ENCODE measurements at regions not wholly inside any gene's neighbourhood (a gene's known extent, or its start where the extent isn't known, plus 50 kb on each side); places are given as distances from the start of the nearest gene placed in this dataset.
"Not testable (repeated sequence)": the region's sequence is repeated elsewhere in the genome, so short reads cannot be mapped to it uniquely, and the experiment has no call there.

- DNase-seq: not testable (repeated sequence)
These were observed 57.3 kb upstream of the HS3ST3A1 start for GRCh38 chr17:13659051-13659450.

GRCh38 chr17:13665872-13666635, 64.3 kb upstream of the HS3ST3A1 start:
- no peak for DNase-seq

- no peak for DNase-seq
These were observed 69.6 kb upstream of the HS3ST3A1 start for GRCh38 chr17:13671341-13671740.

- no peak for DNase-seq
These were observed 70.0 kb upstream of the HS3ST3A1 start for GRCh38 chr17:13671771-13672170.

GRCh38 chr17:13678361-13678760, 76.6 kb upstream of the HS3ST3A1 start:
- DNase-seq: no peak

- DNase-seq: no peak
These were observed 77.1 kb upstream of the HS3ST3A1 start for GRCh38 chr17:13678841-13679240.

GRCh38 chr17:13688716-13689115, 87.0 kb upstream of the HS3ST3A1 start:
- no peak for DNase-seq

GRCh38 chr17:13690806-13691205, 89.1 kb upstream of the HS3ST3A1 start:
- no peak for DNase-seq

- no peak for DNase-seq
These were observed 93.2 kb upstream of the HS3ST3A1 start for GRCh38 chr17:13694934-13695333.

- no peak for DNase-seq
These were observed 97.1 kb upstream of the HS3ST3A1 start for GRCh38 chr17:13698832-13699231.

GRCh38 chr17:13699261-13699660, 97.5 kb upstream of the HS3ST3A1 start:
- no peak for DNase-seq

- DNase-seq: no peak
These were observed 100.5 kb upstream of the HS3ST3A1 start for GRCh38 chr17:13702266-13702665.

- no peak for DNase-seq
These were observed 102.6 kb upstream of the HS3ST3A1 start for GRCh38 chr17:13704333-13704732.

- no peak for DNase-seq
These were observed 103.5 kb upstream of the HS3ST3A1 start for GRCh38 chr17:13705221-13705620.

- no peak for DNase-seq
These were observed 120.0 kb upstream of the HS3ST3A1 start for GRCh38 chr17:13721705-13722104.

- no peak for DNase-seq
These were observed 123.7 kb upstream of the HS3ST3A1 start for GRCh38 chr17:13725288-13725990.

- no peak for DNase-seq
These were observed 125.9 kb upstream of the HS3ST3A1 start for GRCh38 chr17:13727441-13728171.

- no peak for DNase-seq
These were observed 127.1 kb upstream of the HS3ST3A1 start for GRCh38 chr17:13728781-13729180.

GRCh38 chr17:13729466-13730134, 127.9 kb upstream of the HS3ST3A1 start:
- DNase-seq: no peak

GRCh38 chr17:13734880-13735279, 133.2 kb upstream of the HS3ST3A1 start:
- no peak for DNase-seq

- DNase-seq: no peak
These were observed 133.7 kb upstream of the HS3ST3A1 start for GRCh38 chr17:13735444-13735843.

GRCh38 chr17:13735861-13736260, 134.1 kb upstream of the HS3ST3A1 start:
- DNase-seq: no peak

GRCh38 chr17:13736916-13737315, 135.2 kb upstream of the HS3ST3A1 start:
- no peak for DNase-seq

All from hippocampal formation (tissue), 2 donors.